ENCODE measurements at regions not wholly inside any gene's neighbourhood (a gene's known extent, or its start where the extent isn't known, plus 50 kb on each side); places are given as distances from the start of the nearest gene placed in this dataset.

GRCh38 chr16:86966777-86967176, 350.4 kb downstream of the C16orf95 start:
- no peak overlapping the region for H3K4me3 ChIP-seq
- no peak for DNase-seq (ENCODE audit: low spot score)

GRCh38 chr16:86968866-86969265, 348.3 kb downstream of the C16orf95 start:
- no peak overlapping the region for H3K4me3 ChIP-seq
- no peak for DNase-seq (ENCODE audit: low spot score)

More at GRCh38 chr16:86966777-86967176, 350.4 kb downstream of the C16orf95 start:
- H3K27ac ChIP-seq: no peak overlapping the region
- no peak for TF ChIP-seq CTCF (IDR thresholded peaks at IDR 0.05)

GRCh38 chr16:86969716-86970115, 347.5 kb downstream of the C16orf95 start:
- H3K27ac ChIP-seq: no peak overlapping the region
- no peak for DNase-seq (ENCODE audit: low spot score)
- no peak overlapping the region for H3K4me3 ChIP-seq
- TF ChIP-seq CTCF (IDR thresholded peaks at IDR 0.05): no peak

More at GRCh38 chr16:86968866-86969265, 348.3 kb downstream of the C16orf95 start:
- no peak overlapping the region for H3K27ac ChIP-seq
- no peak for TF ChIP-seq CTCF (IDR thresholded peaks at IDR 0.05)

- Histone ChIP-seq H3K4me3 (no peak overlapping the region), H3K27ac (no peak overlapping the region)
- no peak for DNase-seq (ENCODE audit: low spot score)
- TF ChIP-seq CTCF (IDR thresholded peaks at IDR 0.05): no peak
Measured at GRCh38 chr16:86970279-86970678, 346.9 kb downstream of the C16orf95 start.

GRCh38 chr16:86970726-86971125, 346.5 kb downstream of the C16orf95 start:
- no peak for DNase-seq (ENCODE audit: low spot score)
- Histone ChIP-seq H3K27ac (no peak overlapping the region), H3K4me3 (no peak overlapping the region)
- no peak for TF ChIP-seq CTCF (IDR thresholded peaks at IDR 0.05)

GRCh38 chr16:86971251-86971650, 345.9 kb downstream of the C16orf95 start:
- no peak for DNase-seq (ENCODE audit: low spot score)
- no peak for TF ChIP-seq CTCF (IDR thresholded peaks at IDR 0.05)
- Histone ChIP-seq H3K27ac (no peak overlapping the region), H3K4me3 (no peak overlapping the region)

- H3K27ac ChIP-seq: no peak overlapping the region
- no peak overlapping the region for H3K4me3 ChIP-seq
- DNase-seq (ENCODE audit: low spot score): no peak
- TF ChIP-seq CTCF (IDR thresholded peaks at IDR 0.05): no peak
Measured at GRCh38 chr16:86974120-86974519, 343.1 kb downstream of the C16orf95 start.

Data from coronary artery (tissue), 2 donors.